MCF 10A (cell line): ENCODE measurements at regions not wholly inside any gene's neighbourhood (a gene's known extent, or its start where the extent isn't known, plus 50 kb on each side); places are given as distances from the start of the nearest gene placed in this dataset.

Source experiments
- BruUV-seq: library from RNA; stranded (reverse); fragments of 400-500 nt; replicated peaks from 2 replicates; lab custom pipeline; 2021; lab: Mats Ljungman, UMichigan
- CTCF ChIA-PET: fragments of 300-600 bp; sonication (Branson Sonifier 250); formaldehyde crosslinking; extraction: SDS; loops from one replicate; lab custom pipeline; 2021; ENCODE audit warnings: antibody characterized with exemption, inconsistent platforms; lab: Yijun Ruan, JAX
- POLR2A ChIA-PET: fragments of 300-600, 350-650 bp; sonication (Branson Sonifier 250); formaldehyde crosslinking; extraction: SDS; loops from one replicate; lab custom pipeline; 2020; ENCODE audit warnings: antibody characterized with exemption, inconsistent platforms; lab: Yijun Ruan, JAX
- DNase-seq: peaks from one replicate; pipeline ENCODE4 v3.0.0-alpha.2; 2018; ENCODE audit not compliant: unreplicated experiment
- H3K27ac Mint-ChIP-seq: one replicate; pipeline ENCODE4 v1.8.0; 2022; ENCODE audit warnings: mild to moderate bottlenecking, low read depth, mixed read lengths; ENCODE audit not compliant: unreplicated experiment
- H3K27me3 Mint-ChIP-seq: one replicate; pipeline ENCODE4 v1.8.0; 2022; ENCODE audit warnings: mixed read lengths; ENCODE audit not compliant: insufficient read depth, unreplicated experiment
- H3K36me3 Mint-ChIP-seq: one replicate; pipeline ENCODE4 v1.8.0; 2022; ENCODE audit warnings: mild to moderate bottlenecking, moderate library complexity, mixed read lengths; ENCODE audit not compliant: insufficient read depth, unreplicated experiment
- H3K4me1 Mint-ChIP-seq: one replicate; pipeline ENCODE4 v1.8.0; 2022; ENCODE audit warnings: mixed read lengths; ENCODE audit not compliant: insufficient read depth, unreplicated experiment
- H3K4me3 Mint-ChIP-seq: one replicate; pipeline ENCODE4 v1.8.0; 2022; ENCODE audit warnings: mild to moderate bottlenecking, moderate library complexity, mixed read lengths; ENCODE audit not compliant: unreplicated experiment
- H3K9me3 Mint-ChIP-seq: one replicate; pipeline ENCODE4 v1.8.0; 2022; ENCODE audit warnings: mixed read lengths; ENCODE audit not compliant: unreplicated experiment
- CTCF ChIP-seq: fragments of 200-600 bp; IDR thresholded peaks from one replicate; pipeline ENCODE4 v1.8.0; 2022; ENCODE audit warnings: antibody characterized with exemption, mild to moderate bottlenecking; ENCODE audit not compliant: unreplicated experiment
- intact Hi-C: fragments of 100-400 bp; cut with micrococcal nuclease; formaldehyde crosslinking; loops from 2 replicates; pipeline ENCODE4 v1.14.1; 2022

- no peak overlapping the region for H3K4me3 Mint-ChIP-seq
- BruUV-seq = no TSS peak
- intact Hi-C loops = no loop called here
Measured at GRCh38 chr5:92163906-92164305, 780.8 kb upstream of the ARRDC3 start.

GRCh38 chr5:92147798-92148197, 764.7 kb upstream of the ARRDC3 start:
- TF ChIP-seq CTCF = no peak
- POLR2A ChIA-PET = no interaction called here
- no TSS peak for BruUV-seq

More at GRCh38 chr5:92163906-92164305, 780.8 kb upstream of the ARRDC3 start:
- no peak for TF ChIP-seq CTCF
- Mint-ChIP-seq H3K27ac (no peak overlapping the region), H3K36me3 (no peaks in the 10 kb centered on the region), H3K9me3 (no peaks in the 10 kb centered on the region), H3K27me3 (peaks cover 37% of the 10 kb centered on the region), H3K4me1 (no peaks in the 10 kb centered on the region)
- CTCF ChIA-PET = interaction anchor here (0.6 kb wide), 1 partner anchor 12 kb away, joined by 3 read pairs; no protein-coding TSS in a partner anchor
- POLR2A ChIA-PET = no interaction called here
- no peak for DNase-seq

GRCh38 chr5:92147266-92147665, 764.1 kb upstream of the ARRDC3 start:
- H3K4me1 Mint-ChIP-seq = no peaks in the 10 kb centered on the region
- ChIA-PET CTCF (no interaction called here), POLR2A (no interaction called here)
- intact Hi-C loops = no loop called here
- no peaks in the 10 kb centered on the region for H3K9me3 Mint-ChIP-seq
- H3K36me3 Mint-ChIP-seq = no peaks in the 10 kb centered on the region
- H3K27me3 Mint-ChIP-seq = peaks cover 14% of the 10 kb centered on the region
- no peak for TF ChIP-seq CTCF
- no peak for DNase-seq
- H3K4me3 Mint-ChIP-seq = no peak overlapping the region
- no TSS peak for BruUV-seq
- H3K27ac Mint-ChIP-seq = no peak overlapping the region

More at GRCh38 chr5:92147798-92148197, 764.7 kb upstream of the ARRDC3 start:
- CTCF ChIA-PET = no interaction called here
- H3K9me3 Mint-ChIP-seq = no peaks in the 10 kb centered on the region
- no peak overlapping the region for H3K4me3 Mint-ChIP-seq
- DNase-seq = no peak
- no peaks in the 10 kb centered on the region for H3K4me1 Mint-ChIP-seq
- no peaks in the 10 kb centered on the region for H3K36me3 Mint-ChIP-seq
- H3K27ac Mint-ChIP-seq = no peak overlapping the region
- intact Hi-C loops = no loop called here
- peaks cover 14% of the 10 kb centered on the region for H3K27me3 Mint-ChIP-seq

- intact Hi-C loops = no loop called here
- H3K9me3 Mint-ChIP-seq = no peaks in the 10 kb centered on the region
- TF ChIP-seq CTCF = no peak
- H3K27me3 Mint-ChIP-seq = peaks cover 26% of the 10 kb centered on the region
- no peaks in the 10 kb centered on the region for H3K36me3 Mint-ChIP-seq
- BruUV-seq = no TSS peak
- ChIA-PET CTCF (no interaction called here), POLR2A (no interaction called here)
- no peak overlapping the region for H3K4me3 Mint-ChIP-seq
- no peak for DNase-seq
- no peaks in the 10 kb centered on the region for H3K4me1 Mint-ChIP-seq
- no peak overlapping the region for H3K27ac Mint-ChIP-seq
Measured at GRCh38 chr5:92145852-92146251, 762.7 kb upstream of the ARRDC3 start.
